Duodenal mucosa (tissue), 2 donors: ENCODE measurements at regions not wholly inside any gene's neighbourhood (a gene's known extent, or its start where the extent isn't known, plus 50 kb on each side); places are given as distances from the start of the nearest gene placed in this dataset.

Experiments used
- H3K27ac ChIP-seq: one replicate; pipeline ENCODE4 v1.7.0; 2013; ENCODE audit warnings: low read depth, low read length
- H3K27me3 ChIP-seq, 2 donors: one replicate each; pipeline ENCODE4 v1.7.0; 2013; ENCODE audit warnings: low read length in 2 of 2, control low read depth in 1 of 2; ENCODE audit not compliant: insufficient read depth in 2 of 2, control insufficient read depth in 1 of 2
- H3K36me3 ChIP-seq, 2 donors: one replicate each; pipeline ENCODE4 v1.7.0; 2013; ENCODE audit warnings: low read length in 2 of 2, control low read depth in 1 of 2; ENCODE audit not compliant: insufficient read depth in 2 of 2, control insufficient read depth in 1 of 2
- H3K4me1 ChIP-seq, 2 donors: one replicate each; pipeline ENCODE4 v1.7.0; 2013; ENCODE audit warnings: low read length in 2 of 2, control low read depth in 1 of 2; ENCODE audit not compliant: insufficient read depth in 2 of 2, control insufficient read depth in 1 of 2
- H3K4me3 ChIP-seq, 2 donors: one replicate each; pipeline ENCODE4 v1.7.0; 2013; ENCODE audit warnings: low read length in 2 of 2, low read depth in 1 of 2
- H3K9ac ChIP-seq, 2 donors: one replicate each; pipeline ENCODE4 v1.7.0; 2013; ENCODE audit warnings: low read length in 2 of 2, low read depth in 1 of 2
- H3K9me3 ChIP-seq, 2 donors: one replicate each; pipeline ENCODE4 v1.7.0; 2013; ENCODE audit warnings: low read length in 2 of 2, control low read depth in 1 of 2; ENCODE audit not compliant: control insufficient read depth in 1 of 2

- H3K9ac ChIP-seq = no peak overlapping the region
- no peaks in the 10 kb centered on the region for H3K36me3 ChIP-seq
- H3K27me3 ChIP-seq = no peaks in the 10 kb centered on the region
- H3K9me3 ChIP-seq = no peaks in the 10 kb centered on the region
- no peak overlapping the region for H3K4me3 ChIP-seq
- no peaks in the 10 kb centered on the region for H3K4me1 ChIP-seq
- H3K27ac ChIP-seq = no peak overlapping the region
Measured at GRCh38 chr4:57425610-57426009, 315.4 kb upstream of the IGFBP7 start.

- no peaks in the 10 kb centered on the region for H3K9me3 ChIP-seq
- no peak overlapping the region for H3K9ac ChIP-seq
- no peaks in the 10 kb centered on the region for H3K4me1 ChIP-seq
- no peaks in the 10 kb centered on the region for H3K36me3 ChIP-seq
- H3K4me3 ChIP-seq = no peak overlapping the region
- no peaks in the 10 kb centered on the region for H3K27me3 ChIP-seq
- H3K27ac ChIP-seq = no peak overlapping the region
Measured at GRCh38 chr4:57424232-57424897, 314.2 kb upstream of the IGFBP7 start.

GRCh38 chr4:57418133-57418532, 307.9 kb upstream of the IGFBP7 start:
- Histone ChIP-seq H3K36me3 (no peaks in the 10 kb centered on the region), H3K27me3 (no peaks in the 10 kb centered on the region), H3K4me1 (no peaks in the 10 kb centered on the region), H3K4me3 (no peak overlapping the region), H3K9ac (no peak overlapping the region), H3K27ac (no peak overlapping the region), H3K9me3 (no peaks in the 10 kb centered on the region)

- H3K4me1 ChIP-seq = no peaks in the 10 kb centered on the region
- no peaks in the 10 kb centered on the region for H3K9me3 ChIP-seq
- no peak overlapping the region for H3K9ac ChIP-seq
Measured at GRCh38 chr4:57412259-57413054, 302.3 kb upstream of the IGFBP7 start.

GRCh38 chr4:57410331-57411052, 300.3 kb upstream of the IGFBP7 start:
- Histone ChIP-seq H3K9me3 (no peaks in the 10 kb centered on the region), H3K4me1 (no peaks in the 10 kb centered on the region), H3K27me3 (no peaks in the 10 kb centered on the region), H3K27ac (no peak overlapping the region), H3K4me3 (no peak overlapping the region), H3K36me3 (no peaks in the 10 kb centered on the region), H3K9ac (no peak overlapping the region)

More at GRCh38 chr4:57412259-57413054, 302.3 kb upstream of the IGFBP7 start:
- Histone ChIP-seq H3K27ac (no peak overlapping the region), H3K4me3 (no peak overlapping the region), H3K36me3 (no peaks in the 10 kb centered on the region), H3K27me3 (no peaks in the 10 kb centered on the region)

DNA sequence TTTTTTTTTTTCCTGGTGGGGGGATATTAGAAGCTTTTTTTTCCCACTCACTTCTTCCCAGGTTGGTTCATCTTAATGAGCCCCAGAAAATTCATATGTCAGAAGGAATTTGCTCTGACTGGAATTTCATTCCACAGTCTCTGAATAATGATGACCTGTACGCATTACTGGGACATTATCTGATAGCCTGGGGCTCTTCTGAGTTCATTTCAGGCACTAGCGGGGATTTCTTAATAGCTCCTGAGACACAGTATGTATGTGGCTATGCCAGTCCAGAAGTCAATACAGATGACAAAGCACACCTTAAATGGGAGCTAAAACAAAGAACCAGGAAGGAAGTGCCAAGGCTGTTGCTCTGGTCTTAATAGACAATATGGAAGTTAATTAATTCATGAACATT, 295.2 kb upstream of the IGFBP7 start:
- Histone ChIP-seq H3K9me3 (no peaks in the 10 kb centered on the region), H3K27me3 (no peaks in the 10 kb centered on the region), H3K4me3 (no peak overlapping the region), H3K4me1 (no peaks in the 10 kb centered on the region), H3K36me3 (no peaks in the 10 kb centered on the region), H3K9ac (no peak overlapping the region), H3K27ac (no peak overlapping the region)

- Histone ChIP-seq H3K27me3 (no peaks in the 10 kb centered on the region), H3K4me3 (no peak overlapping the region), H3K4me1 (no peaks in the 10 kb centered on the region), H3K36me3 (no peaks in the 10 kb centered on the region), H3K27ac (no peak overlapping the region), H3K9me3 (no peaks in the 10 kb centered on the region), H3K9ac (no peak overlapping the region)
Measured at GRCh38 chr4:57404483-57404882, 294.3 kb upstream of the IGFBP7 start.

DNA sequence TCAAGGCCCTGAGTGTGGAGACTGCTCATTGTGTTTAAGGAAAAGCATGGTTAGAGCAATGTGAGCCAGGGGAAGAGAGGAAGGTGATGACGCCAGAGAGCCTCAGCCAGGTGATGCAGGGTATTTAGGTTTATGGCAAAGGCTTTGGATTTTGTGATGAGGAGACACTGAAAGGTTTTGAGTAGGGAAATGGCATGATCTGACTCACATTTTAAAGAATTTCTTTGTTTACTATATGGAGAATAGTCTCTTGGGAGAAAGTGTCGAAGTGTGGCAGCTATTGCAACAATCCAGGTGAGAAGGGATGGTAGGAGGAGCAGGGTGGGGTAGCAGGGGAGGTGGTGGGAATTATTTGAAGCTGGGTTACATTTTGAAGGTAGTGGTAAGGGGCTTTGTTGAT, 293.4 kb upstream of the IGFBP7 start:
- no peak overlapping the region for H3K9ac ChIP-seq

DNA sequence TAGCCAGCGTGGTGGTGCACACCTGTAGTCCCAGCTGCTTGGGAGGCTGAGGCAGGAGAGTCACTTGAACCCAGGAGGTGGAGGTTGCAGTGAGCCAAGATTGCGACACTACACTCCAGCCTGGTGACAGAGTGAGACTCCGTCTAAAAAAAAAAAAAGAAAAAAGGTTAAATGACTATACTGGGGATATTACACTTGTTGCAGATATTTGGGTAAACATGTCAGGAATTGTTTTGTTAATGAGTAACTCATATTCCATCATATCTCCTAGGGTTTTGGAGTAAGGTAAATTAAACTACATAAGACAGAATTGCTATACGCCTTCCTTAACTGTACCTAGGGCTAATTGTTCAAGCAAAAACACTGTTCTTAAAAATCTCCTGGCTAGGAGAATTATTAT, 291.4 kb upstream of the IGFBP7 start:
- no peak overlapping the region for H3K4me3 ChIP-seq
- no peaks in the 10 kb centered on the region for H3K36me3 ChIP-seq
- H3K9me3 ChIP-seq = no peaks in the 10 kb centered on the region

More for the DNA sequence above, 293.4 kb upstream of the IGFBP7 start:
- H3K36me3 ChIP-seq = no peaks in the 10 kb centered on the region
- no peak overlapping the region for H3K27ac ChIP-seq
- H3K4me1 ChIP-seq = no peaks in the 10 kb centered on the region
- H3K9me3 ChIP-seq = no peaks in the 10 kb centered on the region
- H3K4me3 ChIP-seq = no peak overlapping the region
- no peaks in the 10 kb centered on the region for H3K27me3 ChIP-seq

GRCh38 chr4:57378766-57379165, 268.6 kb upstream of the IGFBP7 start:
- H3K4me3 ChIP-seq = no peak overlapping the region
- no peak overlapping the region for H3K9ac ChIP-seq
- H3K36me3 ChIP-seq = no peaks in the 10 kb centered on the region
- no peaks in the 10 kb centered on the region for H3K9me3 ChIP-seq
- H3K27me3 ChIP-seq = no peaks in the 10 kb centered on the region
- H3K4me1 ChIP-seq = no peaks in the 10 kb centered on the region
- H3K27ac ChIP-seq = no peak overlapping the region

More for the DNA sequence above, 291.4 kb upstream of the IGFBP7 start:
- Histone ChIP-seq H3K27ac (no peak overlapping the region), H3K27me3 (no peaks in the 10 kb centered on the region), H3K9ac (no peak overlapping the region), H3K4me1 (no peaks in the 10 kb centered on the region)
